ENCODE measurements at regions not wholly inside any gene's neighbourhood (a gene's known extent, or its start where the extent isn't known, plus 50 kb on each side); places are given as distances from the start of the nearest gene placed in this dataset.

- DNase-seq = no peak
These were observed 88.3 kb upstream of the ARHGAP29 start for GRCh38 chr1:94325377-94326302.

- no peak for DNase-seq
These were observed 86.8 kb upstream of the ARHGAP29 start for GRCh38 chr1:94324178-94324544.

- no peak for DNase-seq
These were observed 86.2 kb upstream of the ARHGAP29 start for GRCh38 chr1:94323311-94324177.

GRCh38 chr1:94322696-94323095 is 85.3 kb upstream of the ARHGAP29 start:
- DNase-seq = no peak

- no peak for DNase-seq
These were observed 84.3 kb upstream of the ARHGAP29 start for GRCh38 chr1:94321662-94322061.

GRCh38 chr1:94319319-94320102 is 82.1 kb upstream of the ARHGAP29 start:
- no peak for DNase-seq

- DNase-seq = no peak
These were observed 81.2 kb upstream of the ARHGAP29 start for GRCh38 chr1:94318505-94319030.

- DNase-seq = no peak
These were observed 80.4 kb upstream of the ARHGAP29 start for GRCh38 chr1:94317790-94318188.

GRCh38 chr1:94316836-94317789 is 79.7 kb upstream of the ARHGAP29 start:
- no peak for DNase-seq

- no peak for DNase-seq
These were observed 78.8 kb upstream of the ARHGAP29 start for GRCh38 chr1:94316183-94316582.

GRCh38 chr1:94315552-94316116 is 78.2 kb upstream of the ARHGAP29 start:
- DNase-seq = no peak

GRCh38 chr1:94314222-94314858 is 77.0 kb upstream of the ARHGAP29 start:
- DNase-seq = no peak

- no peak for DNase-seq
These were observed 73.3 kb upstream of the ARHGAP29 start for GRCh38 chr1:94310570-94311270.

GRCh38 chr1:94309829-94310569 is 72.6 kb upstream of the ARHGAP29 start:
- no peak for DNase-seq

- no peak for DNase-seq
These were observed 71.8 kb upstream of the ARHGAP29 start for GRCh38 chr1:94309216-94309615.

- no peak for DNase-seq
These were observed 69.1 kb upstream of the ARHGAP29 start for GRCh38 chr1:94306521-94306920.

GRCh38 chr1:94305704-94306103 is 68.3 kb upstream of the ARHGAP29 start:
- DNase-seq = no peak

- no peak for DNase-seq
These were observed 67.2 kb upstream of the ARHGAP29 start for GRCh38 chr1:94304553-94304952.

- DNase-seq = no peak
These were observed 65.6 kb upstream of the ARHGAP29 start for GRCh38 chr1:94303005-94303404.

Data from T-helper 2 cell (primary cell).